ENCODE measurements at regions not wholly inside any gene's neighbourhood (a gene's known extent, or its start where the extent isn't known, plus 50 kb on each side); places are given as distances from the start of the nearest gene placed in this dataset.

GRCh38 chr14:26304056-26304455, 293.8 kb downstream of the NOVA1 start:
- H3K4me2 ChIP-seq (ENCODE audit: insufficient read depth, insufficient read length, low read length), result no peak overlapping the region
- no peak overlapping the region for H2AK5ac ChIP-seq (ENCODE audit: insufficient read length, low read length)
- H2BK5ac ChIP-seq (ENCODE audit: insufficient read length, low read length), result no peak overlapping the region
- Mint-ChIP-seq H3K27ac (no peak overlapping the region), H3K4me1 (peaks cover 4 to 8% of the 10 kb centered on the region in 2 experiments), H3K36me3 (ENCODE audit: insufficient read depth in 1 of 3, low read depth in 3 of 3) (peaks cover 2 to 16% (median 3%) of the 10 kb centered on the region in 3 experiments; a peak in 4 of 7 replicates), H3K4me3 (no peak overlapping the region), H3K9me3 (peaks cover 9 to 13% of the 10 kb centered on the region in 2 experiments; a peak in 3 of 5 replicates), H3K27me3 (ENCODE audit: low read depth) (no peaks in the 10 kb centered on the region)
- H3K79me2 ChIP-seq (ENCODE audit: insufficient read depth, low read length), result no peaks in the 10 kb centered on the region
- H3K23me2 ChIP-seq (ENCODE audit: insufficient read length, low read depth, low read length, poor library complexity, severe bottlenecking), result no peaks in the 10 kb centered on the region
- TF ChIP-seq, protein P1, sequence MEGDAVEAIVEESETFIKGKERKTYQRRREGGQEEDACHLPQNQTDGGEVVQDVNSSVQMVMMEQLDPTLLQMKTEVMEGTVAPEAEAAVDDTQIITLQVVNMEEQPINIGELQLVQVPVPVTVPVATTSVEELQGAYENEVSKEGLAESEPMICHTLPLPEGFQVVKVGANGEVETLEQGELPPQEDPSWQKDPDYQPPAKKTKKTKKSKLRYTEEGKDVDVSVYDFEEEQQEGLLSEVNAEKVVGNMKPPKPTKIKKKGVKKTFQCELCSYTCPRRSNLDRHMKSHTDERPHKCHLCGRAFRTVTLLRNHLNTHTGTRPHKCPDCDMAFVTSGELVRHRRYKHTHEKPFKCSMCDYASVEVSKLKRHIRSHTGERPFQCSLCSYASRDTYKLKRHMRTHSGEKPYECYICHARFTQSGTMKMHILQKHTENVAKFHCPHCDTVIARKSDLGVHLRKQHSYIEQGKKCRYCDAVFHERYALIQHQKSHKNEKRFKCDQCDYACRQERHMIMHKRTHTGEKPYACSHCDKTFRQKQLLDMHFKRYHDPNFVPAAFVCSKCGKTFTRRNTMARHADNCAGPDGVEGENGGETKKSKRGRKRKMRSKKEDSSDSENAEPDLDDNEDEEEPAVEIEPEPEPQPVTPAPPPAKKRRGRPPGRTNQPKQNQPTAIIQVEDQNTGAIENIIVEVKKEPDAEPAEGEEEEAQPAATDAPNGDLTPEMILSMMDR (conservative IDR thresholded peaks at IDR 0.05), result no peak
- H3K9ac ChIP-seq (ENCODE audit: extremely low read depth, insufficient read length, low read length), result no peak overlapping the region
- H3K56ac ChIP-seq (ENCODE audit: insufficient read length, low read depth, low read length), result no peak overlapping the region
- H3K9me3 ChIP-seq (ENCODE audit: control insufficient read depth, low read depth, low read length), result no peaks in the 10 kb centered on the region
- H4K5ac ChIP-seq (ENCODE audit: insufficient read length, low read depth, low read length), result no peak overlapping the region
- no peaks in the 10 kb centered on the region for H3K27me3 ChIP-seq (ENCODE audit: insufficient read depth, low read length)
- no peak overlapping the region for H2BK120ac ChIP-seq (ENCODE audit: low read depth, low read length, poor library complexity, severe bottlenecking)
- no peak overlapping the region for H3K18ac ChIP-seq (ENCODE audit: insufficient read length, low read depth, low read length)
- no peak for DNase-seq
- no peak overlapping the region for H2BK20ac ChIP-seq (ENCODE audit: low read depth, low read length, poor library complexity, severe bottlenecking)
- no peak overlapping the region for H2BK12ac ChIP-seq (ENCODE audit: insufficient read length, low read depth, low read length)
- no peak overlapping the region for H4K8ac ChIP-seq (replicated peaks; ENCODE audit: insufficient read length, low read depth, low read length)
- no peak overlapping the region for H4K91ac ChIP-seq (ENCODE audit: insufficient read length, low read depth, low read length)
- no peak overlapping the region for H3K27ac ChIP-seq (ENCODE audit: insufficient read length, low read depth, low read length)
- no peak overlapping the region for H3K14ac ChIP-seq (ENCODE audit: insufficient read depth, low read length)
- no peaks in the 10 kb centered on the region for H4K20me1 ChIP-seq (ENCODE audit: control insufficient read depth, insufficient read depth, insufficient read length)
- no peak overlapping the region for H2AFZ ChIP-seq (ENCODE audit: low read length)
- no peak overlapping the region for H3T11ph ChIP-seq (ENCODE audit: low read length)
- no peak overlapping the region for H3K4ac ChIP-seq (ENCODE audit: low read depth, low read length)
- no peak overlapping the region for H2BK15ac ChIP-seq (ENCODE audit: low read depth, low read length)
- H3K23ac ChIP-seq (ENCODE audit: insufficient read length, low read depth, low read length), result no peak overlapping the region
- no peaks in the 10 kb centered on the region for H3K79me1 ChIP-seq (ENCODE audit: insufficient read depth, low read depth, low read length, poor library complexity, severe bottlenecking)
- H3K4me1 ChIP-seq (ENCODE audit: insufficient read depth, low read length), result no peaks in the 10 kb centered on the region

Data from H9 (cell line).